Glutamatergic neuron (in vitro differentiated cells): ENCODE measurements at regions not wholly inside any gene's neighbourhood (a gene's known extent, or its start where the extent isn't known, plus 50 kb on each side); places are given as distances from the start of the nearest gene placed in this dataset.

Experiments used
- DNase-seq: peaks from one replicate; pipeline ENCODE4 v3.0.0; 2022
- H3K27ac Mint-ChIP-seq: one replicate; pipeline ENCODE4 v1.8.0; 2020; ENCODE audit warnings: mild to moderate bottlenecking, mixed read lengths, inconsistent platforms; ENCODE audit not compliant: unreplicated experiment
- H3K27me3 Mint-ChIP-seq: one replicate; pipeline ENCODE4 v1.8.0; 2020; ENCODE audit warnings: mild to moderate bottlenecking, moderate library complexity, mixed read lengths, inconsistent platforms; ENCODE audit not compliant: unreplicated experiment
- H3K36me3 Mint-ChIP-seq: one replicate; pipeline ENCODE4 v1.8.0; 2020; ENCODE audit warnings: mild to moderate bottlenecking, mixed read lengths, inconsistent platforms; ENCODE audit not compliant: unreplicated experiment
- H3K4me1 Mint-ChIP-seq: one replicate; pipeline ENCODE4 v1.8.0; 2020; ENCODE audit warnings: mild to moderate bottlenecking, low read depth, mixed read lengths, inconsistent platforms; ENCODE audit not compliant: unreplicated experiment
- H3K4me3 Mint-ChIP-seq: one replicate; pipeline ENCODE4 v1.8.0; 2020; ENCODE audit warnings: mild to moderate bottlenecking, mixed read lengths, inconsistent platforms; ENCODE audit not compliant: unreplicated experiment
- H3K9me3 Mint-ChIP-seq: one replicate; pipeline ENCODE4 v1.8.0; 2020; ENCODE audit warnings: mild to moderate bottlenecking, moderate library complexity, mixed read lengths, inconsistent platforms; ENCODE audit not compliant: unreplicated experiment
- TF ChIP-seq, protein P1 (sequence below): fragments of 200-600 bp; sonication (generic); IDR thresholded peaks from one replicate; pipeline ENCODE4 v1.5.0; 2021; ENCODE audit not compliant: partially characterized antibody, unreplicated experiment

DNA sequence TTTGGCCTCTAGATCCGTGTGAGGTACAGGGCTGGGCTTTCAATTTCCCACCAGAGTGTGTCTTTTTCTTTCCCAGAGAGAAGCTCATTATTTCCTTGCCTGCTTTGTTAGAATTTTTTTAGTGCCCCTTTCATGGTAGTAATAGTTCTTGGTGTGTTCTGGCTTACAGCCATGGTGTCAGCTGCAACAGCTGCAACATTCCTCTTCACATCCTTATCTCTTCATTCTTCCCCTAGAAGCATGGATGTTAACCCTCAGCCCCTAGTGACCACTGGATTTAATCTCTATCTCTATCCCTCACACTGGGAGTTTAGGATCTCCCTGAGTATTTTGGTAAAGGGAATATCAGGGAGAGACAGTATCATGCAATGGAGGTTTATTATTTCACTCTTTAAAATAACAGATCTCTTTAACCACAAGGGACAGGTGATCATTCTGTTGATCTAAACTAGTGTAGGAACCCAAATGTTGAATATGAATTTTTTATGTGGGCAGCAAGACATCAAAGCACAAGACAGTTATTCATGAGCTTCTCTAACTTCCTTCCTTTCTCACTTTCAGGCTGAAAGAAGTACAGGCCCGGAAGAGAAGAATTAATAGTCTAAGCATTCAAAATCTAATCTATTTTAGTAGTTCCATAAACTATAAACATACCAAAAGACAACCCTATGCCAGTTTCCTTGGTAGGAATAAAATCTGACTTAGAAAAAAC, 160.2 kb downstream of the FAM170A start:
- Mint-ChIP-seq H3K4me3 (no peak overlapping the region), H3K9me3 (no peaks in the 10 kb centered on the region), H3K27ac (no peak overlapping the region), H3K36me3 (no peaks in the 10 kb centered on the region), H3K4me1 (peaks cover 5% of the 10 kb centered on the region), H3K27me3 (no peaks in the 10 kb centered on the region)
- TF ChIP-seq, protein P1, sequence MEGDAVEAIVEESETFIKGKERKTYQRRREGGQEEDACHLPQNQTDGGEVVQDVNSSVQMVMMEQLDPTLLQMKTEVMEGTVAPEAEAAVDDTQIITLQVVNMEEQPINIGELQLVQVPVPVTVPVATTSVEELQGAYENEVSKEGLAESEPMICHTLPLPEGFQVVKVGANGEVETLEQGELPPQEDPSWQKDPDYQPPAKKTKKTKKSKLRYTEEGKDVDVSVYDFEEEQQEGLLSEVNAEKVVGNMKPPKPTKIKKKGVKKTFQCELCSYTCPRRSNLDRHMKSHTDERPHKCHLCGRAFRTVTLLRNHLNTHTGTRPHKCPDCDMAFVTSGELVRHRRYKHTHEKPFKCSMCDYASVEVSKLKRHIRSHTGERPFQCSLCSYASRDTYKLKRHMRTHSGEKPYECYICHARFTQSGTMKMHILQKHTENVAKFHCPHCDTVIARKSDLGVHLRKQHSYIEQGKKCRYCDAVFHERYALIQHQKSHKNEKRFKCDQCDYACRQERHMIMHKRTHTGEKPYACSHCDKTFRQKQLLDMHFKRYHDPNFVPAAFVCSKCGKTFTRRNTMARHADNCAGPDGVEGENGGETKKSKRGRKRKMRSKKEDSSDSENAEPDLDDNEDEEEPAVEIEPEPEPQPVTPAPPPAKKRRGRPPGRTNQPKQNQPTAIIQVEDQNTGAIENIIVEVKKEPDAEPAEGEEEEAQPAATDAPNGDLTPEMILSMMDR = no peak
- no peak for DNase-seq

DNA sequence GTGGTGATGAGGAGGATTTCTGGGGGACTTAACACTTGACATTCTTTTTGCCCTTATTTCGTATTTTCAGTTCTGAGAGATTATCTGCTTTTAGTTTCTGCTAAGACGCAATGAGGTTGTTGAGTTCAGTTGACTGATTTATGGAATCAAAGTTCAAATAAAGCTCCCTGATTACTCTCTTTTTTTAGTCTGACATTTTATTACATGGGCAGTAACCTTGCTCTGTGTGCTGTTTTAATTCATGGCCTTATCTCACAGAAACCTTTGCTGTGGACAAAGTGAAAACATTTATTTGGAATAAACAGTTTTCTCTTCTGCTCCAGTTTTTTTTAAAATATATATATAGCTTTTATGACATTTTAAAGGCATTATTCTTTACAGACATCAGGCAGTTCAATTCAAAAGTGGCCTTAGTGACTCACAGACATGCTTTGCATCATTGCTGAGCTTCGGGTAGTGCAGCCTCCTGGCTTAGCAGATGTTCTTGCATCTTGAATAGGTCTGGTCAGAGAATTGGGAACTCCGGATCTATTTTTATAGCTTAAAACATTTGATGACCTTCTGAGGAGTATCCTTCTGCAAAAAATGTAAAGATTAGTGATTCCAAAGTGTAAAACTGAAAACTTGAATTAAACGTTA, 162.9 kb downstream of the FAM170A start:
- peak overlapping the region; percentile 67 for H3K27ac Mint-ChIP-seq
- no peaks in the 10 kb centered on the region for H3K36me3 Mint-ChIP-seq
- H3K27me3 Mint-ChIP-seq = no peaks in the 10 kb centered on the region
- TF ChIP-seq, protein P1 = no peak
- H3K9me3 Mint-ChIP-seq = no peaks in the 10 kb centered on the region
- H3K4me3 Mint-ChIP-seq = no peak overlapping the region
- no peak for DNase-seq
- peaks cover 5% of the 10 kb centered on the region for H3K4me1 Mint-ChIP-seq

DNA sequence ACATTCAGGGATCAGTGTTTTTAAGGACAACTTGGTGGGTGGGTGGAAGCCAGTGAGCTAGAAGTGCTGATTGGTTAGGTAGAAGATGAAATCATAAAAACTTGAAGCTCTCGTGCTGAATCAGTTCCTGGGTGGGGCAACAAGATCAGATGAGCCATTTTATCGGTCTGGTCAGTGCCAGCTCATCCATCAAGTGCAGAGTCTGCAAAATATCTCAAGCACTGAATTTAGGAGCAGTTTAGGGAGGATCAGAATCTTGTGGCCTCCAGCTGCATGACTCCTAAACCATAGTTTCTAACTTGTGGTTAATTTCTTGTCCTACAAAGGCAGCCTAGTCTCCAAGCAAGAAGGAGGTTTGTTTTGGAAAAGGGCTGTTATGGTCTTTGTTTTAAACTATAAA, 166.4 kb downstream of the FAM170A start:
- Mint-ChIP-seq H3K27me3 (no peaks in the 10 kb centered on the region), H3K36me3 (no peaks in the 10 kb centered on the region), H3K9me3 (no peaks in the 10 kb centered on the region), H3K4me3 (no peak overlapping the region), H3K27ac (no peak overlapping the region), H3K4me1 (peaks cover 5% of the 10 kb centered on the region)
- no peak for DNase-seq
- TF ChIP-seq, protein P1 = no peak

DNA sequence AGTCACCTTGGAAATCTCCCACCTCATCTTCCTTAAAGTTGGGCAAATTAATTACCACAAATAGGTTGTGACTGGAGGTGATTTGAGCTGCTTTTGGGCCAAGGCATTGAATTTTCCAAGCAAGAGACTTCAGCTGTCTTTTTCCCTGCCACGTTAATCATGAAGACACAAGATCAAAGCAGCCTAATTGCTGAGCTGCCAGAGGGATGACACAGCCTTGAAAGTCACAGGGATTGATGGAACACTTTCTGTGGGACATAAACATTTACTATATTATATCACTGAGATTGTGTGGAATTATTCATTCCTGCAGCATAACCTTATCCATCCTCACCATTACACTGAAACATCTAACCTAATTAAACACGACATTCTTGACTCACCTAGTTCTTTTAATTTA, 172.2 kb downstream of the FAM170A start:
- H3K4me3 Mint-ChIP-seq = no peak overlapping the region
- no peak for DNase-seq
- no peak overlapping the region for H3K27ac Mint-ChIP-seq
- H3K4me1 Mint-ChIP-seq = no peaks in the 10 kb centered on the region
- no peaks in the 10 kb centered on the region for H3K36me3 Mint-ChIP-seq
- H3K27me3 Mint-ChIP-seq = no peaks in the 10 kb centered on the region
- TF ChIP-seq, protein P1 = no peak
- no peaks in the 10 kb centered on the region for H3K9me3 Mint-ChIP-seq

DNA sequence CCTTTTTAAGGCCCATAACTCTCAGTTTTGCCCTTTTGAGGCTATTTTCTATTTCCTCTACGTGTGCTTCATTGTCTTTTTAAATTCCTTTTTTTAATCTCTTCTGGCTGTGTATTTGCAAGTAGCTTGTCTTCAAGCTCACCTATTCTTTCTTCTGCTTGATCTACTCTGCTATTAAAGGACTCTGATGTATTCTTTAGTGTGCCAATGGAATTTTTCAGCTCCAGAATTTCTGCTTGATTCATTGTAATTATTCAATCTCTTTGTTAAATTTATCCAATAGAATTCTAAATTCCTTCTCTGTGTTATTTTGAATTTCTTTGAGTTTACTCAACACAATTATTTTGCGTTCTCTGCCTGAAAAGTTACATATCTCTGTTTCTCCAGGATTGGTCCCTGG, 178.7 kb downstream of the FAM170A start:
- peaks cover 3% of the 10 kb centered on the region for H3K9me3 Mint-ChIP-seq
- TF ChIP-seq, protein P1 = no peak
- H3K36me3 Mint-ChIP-seq = peaks cover 14% of the 10 kb centered on the region
- no peak overlapping the region for H3K4me3 Mint-ChIP-seq
- H3K4me1 Mint-ChIP-seq = no peaks in the 10 kb centered on the region
- H3K27me3 Mint-ChIP-seq = no peaks in the 10 kb centered on the region
- no peak overlapping the region for H3K27ac Mint-ChIP-seq
- DNase-seq = no peak
